KOPT-K1 (cell line): ENCODE measurements at regions not wholly inside any gene's neighbourhood (a gene's known extent, or its start where the extent isn't known, plus 50 kb on each side); places are given as distances from the start of the nearest gene placed in this dataset.

ENCODE experiments used
- H3K27ac ChIP-seq: fragments of 200-600 bp; sonication (generic); 2 replicates; pipeline ENCODE4 v1.5.1; 2016; ENCODE audit warnings: antibody characterized with exemption, mild to moderate bottlenecking, low read depth, low read length; ENCODE audit not compliant: poor library complexity, severe bottlenecking
- H3K36me3 ChIP-seq: fragments of 200-600 bp; sonication (generic); 2 replicates; pipeline ENCODE4 v1.5.1; 2017; ENCODE audit warnings: antibody characterized with exemption, mild to moderate bottlenecking, low read length, moderate library complexity; ENCODE audit not compliant: insufficient read depth
- H3K9me3 ChIP-seq: fragments of 200-600 bp; sonication (generic); 2 replicates; pipeline ENCODE4 v1.5.1; 2017; ENCODE audit warnings: antibody characterized with exemption, low read length, mild to moderate bottlenecking; ENCODE audit not compliant: insufficient read depth, poor library complexity, severe bottlenecking

DNA sequence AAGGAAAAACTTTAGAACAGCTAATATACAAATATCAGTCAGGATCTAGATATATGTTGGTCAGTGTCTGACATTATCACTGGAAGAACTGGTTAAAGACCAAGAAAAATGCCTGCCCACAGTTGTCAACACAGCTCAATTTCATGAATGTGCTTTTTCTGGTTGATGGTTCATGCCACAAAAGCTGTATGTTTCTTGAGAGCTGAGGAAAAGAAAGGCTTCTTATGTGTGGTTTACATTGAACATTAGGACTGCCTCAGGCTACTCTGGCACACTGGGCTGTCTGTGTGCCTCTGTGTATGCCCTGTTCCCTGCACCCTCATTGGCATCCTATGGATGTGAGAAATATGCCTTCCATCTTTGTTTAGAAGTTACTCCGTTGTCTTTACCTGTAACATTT is 218.8 kb upstream of the RGS6 start:
- H3K9me3 ChIP-seq: no peaks in the 10 kb centered on the region
- H3K36me3 ChIP-seq: peaks cover 20% of the 10 kb centered on the region
- H3K27ac ChIP-seq: no peak overlapping the region

DNA sequence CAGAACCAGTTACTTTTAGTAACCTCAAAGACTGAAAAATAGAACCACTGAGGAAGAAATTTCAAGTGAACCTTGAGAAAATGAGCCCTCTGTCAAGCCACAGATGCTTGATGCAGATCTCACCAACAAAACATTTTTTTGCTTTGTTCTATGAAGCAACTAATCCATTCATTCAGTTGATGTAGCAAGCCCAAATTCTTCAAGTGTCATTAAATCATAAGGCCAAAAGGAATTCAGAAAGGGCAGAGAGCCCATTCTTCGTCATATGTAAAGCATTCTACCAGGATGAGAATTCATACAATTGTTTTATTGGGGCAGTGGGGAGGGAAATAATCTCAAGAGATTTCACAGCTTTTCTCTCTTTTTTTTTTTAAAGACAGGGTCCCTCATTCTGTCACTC is 218.0 kb upstream of the RGS6 start:
- Histone ChIP-seq H3K36me3 (peaks cover 18% of the 10 kb centered on the region), H3K27ac (no peak overlapping the region), H3K9me3 (no peaks in the 10 kb centered on the region)

DNA sequence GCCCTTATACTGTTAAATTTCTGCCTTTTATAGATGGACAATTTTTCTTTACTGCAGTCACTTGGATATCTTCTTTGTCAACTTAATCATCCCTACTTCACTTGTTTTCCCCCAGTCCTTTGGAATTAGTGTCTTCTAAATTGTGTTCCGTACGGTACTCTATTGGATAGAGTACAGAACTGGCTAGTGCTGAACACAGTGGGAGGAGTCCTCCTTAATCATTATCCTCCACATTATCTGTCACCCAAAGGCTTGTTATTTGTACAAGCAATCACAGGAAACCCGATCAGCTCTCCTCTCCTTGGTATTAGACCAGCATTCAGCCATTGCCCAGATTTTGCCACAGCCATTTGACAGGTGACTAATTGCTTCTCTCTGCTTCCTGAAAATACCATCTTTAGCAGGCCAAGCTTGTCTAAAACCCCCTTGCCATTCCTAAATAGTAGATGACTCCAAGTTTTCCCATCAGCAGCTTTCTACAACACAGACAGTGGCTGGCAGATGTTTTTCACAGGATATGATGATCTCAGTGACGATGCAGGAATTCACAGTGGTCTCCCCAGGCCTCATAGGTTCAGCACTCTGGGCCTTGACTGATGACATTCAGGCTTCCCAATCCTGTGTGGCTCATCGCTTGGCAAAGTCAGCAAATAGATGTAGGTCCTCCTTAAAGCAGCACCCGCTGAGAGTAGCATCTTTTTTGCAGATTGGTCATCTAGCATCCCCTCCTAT is 216.0 kb upstream of the RGS6 start:
- Histone ChIP-seq H3K27ac (no peak overlapping the region), H3K9me3 (no peaks in the 10 kb centered on the region), H3K36me3 (peaks cover 6% of the 10 kb centered on the region; the same call in 1 of the 2 replicates)

DNA sequence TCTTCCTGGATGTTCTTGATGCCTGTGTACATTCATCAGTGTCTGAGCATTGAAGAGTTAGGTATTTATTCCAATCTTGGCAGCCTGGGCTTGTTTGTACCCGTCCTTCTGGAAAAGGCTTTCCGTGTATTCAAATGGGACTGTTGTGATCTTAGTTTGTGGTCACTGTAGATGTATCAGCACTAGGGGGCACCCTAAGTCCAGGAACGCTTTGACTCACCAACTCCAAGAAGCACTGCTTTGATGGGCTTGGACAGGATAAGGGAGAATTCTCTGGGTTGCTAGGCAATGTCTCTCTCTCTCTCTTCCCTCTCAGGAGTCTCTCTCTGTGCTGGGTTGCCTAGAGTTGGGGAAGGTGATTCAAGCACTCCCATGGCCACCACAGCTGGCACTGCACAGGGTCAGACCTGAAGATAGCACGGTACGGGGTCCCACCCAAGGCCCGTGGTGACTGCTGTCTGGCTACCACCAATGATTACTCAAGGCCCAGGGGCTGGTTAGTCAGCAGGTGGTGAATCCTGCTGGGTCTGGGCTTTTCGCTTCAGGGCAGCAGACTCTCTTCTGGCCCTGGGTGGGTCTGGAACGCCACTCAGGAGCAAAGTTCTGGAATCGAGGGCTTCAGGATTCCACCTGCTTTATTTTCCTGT is 211.1 kb upstream of the RGS6 start:
- Histone ChIP-seq H3K36me3 (peaks cover 22% of the 10 kb centered on the region), H3K27ac (no peak overlapping the region), H3K9me3 (no peaks in the 10 kb centered on the region)

DNA sequence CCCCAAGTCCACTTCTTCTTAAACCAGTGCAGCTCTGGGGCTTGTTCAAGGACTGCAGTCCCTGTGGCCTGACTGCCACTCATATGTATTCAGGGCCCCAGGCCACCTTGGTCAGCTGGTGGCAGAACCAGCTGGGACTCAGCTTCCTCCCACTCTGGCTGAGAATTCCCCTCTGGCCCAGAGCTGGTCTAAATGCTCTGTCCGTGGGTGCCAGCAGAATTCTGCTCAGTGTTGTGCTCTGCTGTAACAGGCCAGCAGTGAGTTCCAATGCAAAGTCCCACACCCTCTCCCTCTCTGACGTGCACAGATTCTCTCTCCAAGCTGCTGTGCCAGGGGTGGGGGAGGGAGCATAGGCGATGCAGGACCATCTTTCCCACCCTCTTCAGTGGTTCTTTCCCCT is 210.4 kb upstream of the RGS6 start:
- H3K36me3 ChIP-seq: peaks cover 21% of the 10 kb centered on the region
- no peak overlapping the region for H3K27ac ChIP-seq
- no peaks in the 10 kb centered on the region for H3K9me3 ChIP-seq

DNA sequence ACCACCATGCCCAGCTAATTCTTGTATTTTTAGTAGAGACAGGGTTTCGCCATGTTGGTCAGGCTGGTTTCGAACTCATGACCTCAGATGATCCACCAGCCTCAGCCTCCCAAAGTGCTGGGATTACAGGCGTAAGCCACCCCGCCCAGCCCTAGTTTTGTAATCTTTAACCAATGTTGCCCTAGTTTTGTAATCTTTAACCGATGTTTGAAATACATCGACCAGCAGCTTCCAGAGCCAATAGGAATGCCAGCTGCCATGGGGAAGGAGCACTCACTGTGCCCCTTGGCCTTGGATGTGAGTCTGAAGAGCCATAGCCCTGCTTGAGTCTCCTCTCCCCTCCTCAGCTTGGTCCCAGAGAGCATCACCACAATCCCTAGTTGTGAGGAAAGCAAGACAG is 209.3 kb upstream of the RGS6 start:
- Histone ChIP-seq H3K36me3 (peaks cover 21% of the 10 kb centered on the region), H3K9me3 (no peaks in the 10 kb centered on the region), H3K27ac (no peak overlapping the region)

DNA sequence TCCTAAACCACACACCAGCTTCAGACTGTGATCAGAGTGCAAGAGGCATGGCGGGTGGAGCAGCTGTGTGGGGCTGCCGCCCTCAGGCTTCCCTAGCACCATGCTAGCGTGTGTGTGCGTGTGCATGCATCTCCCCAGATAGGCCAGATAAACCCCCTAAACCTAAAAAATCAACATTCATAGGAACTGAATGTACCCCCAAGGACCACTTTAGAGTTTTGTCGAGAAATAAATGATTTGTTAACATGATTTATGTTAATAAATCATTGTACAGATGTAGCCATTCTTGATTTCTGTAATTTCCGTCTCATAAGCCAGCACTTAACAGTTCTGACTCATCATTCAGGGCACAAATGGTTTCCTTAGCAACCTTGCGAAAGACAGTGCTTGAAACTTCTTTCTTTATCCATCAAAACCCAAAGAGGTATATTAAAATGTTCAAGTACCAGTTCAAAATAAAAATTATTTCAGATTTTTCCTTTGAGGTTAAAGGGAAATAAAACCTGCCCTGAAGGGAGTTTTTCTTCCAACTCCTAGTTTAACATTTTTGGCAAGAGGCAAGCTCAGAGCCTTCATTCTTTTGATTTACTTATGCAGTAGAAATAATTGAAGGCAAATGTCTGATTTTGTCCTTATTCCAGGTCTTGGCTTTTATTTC is 206.2 kb upstream of the RGS6 start:
- H3K27ac ChIP-seq: no peak overlapping the region

DNA sequence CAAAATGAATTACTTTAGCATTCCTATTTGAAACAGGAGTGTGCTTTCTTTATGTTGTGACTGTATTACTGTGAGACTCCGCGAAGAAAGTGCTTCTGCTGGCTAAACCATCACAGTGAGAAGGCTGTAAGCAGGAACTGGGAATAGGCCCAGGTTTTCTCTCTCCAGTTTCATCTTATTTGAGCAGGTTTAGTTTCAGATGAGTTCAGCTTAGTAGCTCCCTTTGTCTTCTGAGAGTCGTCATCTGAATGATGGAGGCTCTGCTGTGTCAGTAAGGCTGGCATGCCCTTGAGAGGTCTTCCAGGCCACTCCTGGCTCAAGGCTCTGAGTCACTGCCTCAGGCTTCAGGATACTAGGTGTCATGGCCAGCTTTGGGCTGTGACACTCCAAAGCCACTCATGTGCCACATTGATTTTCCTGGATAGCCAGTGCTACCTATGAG is 205.6 kb upstream of the RGS6 start:
- Histone ChIP-seq H3K36me3 (peaks cover 39% of the 10 kb centered on the region), H3K9me3 (no peaks in the 10 kb centered on the region), H3K27ac (no peak overlapping the region)

More for the DNA sequence above, 206.2 kb upstream of the RGS6 start:
- peaks cover 34% of the 10 kb centered on the region for H3K36me3 ChIP-seq
- H3K9me3 ChIP-seq: no peaks in the 10 kb centered on the region

DNA sequence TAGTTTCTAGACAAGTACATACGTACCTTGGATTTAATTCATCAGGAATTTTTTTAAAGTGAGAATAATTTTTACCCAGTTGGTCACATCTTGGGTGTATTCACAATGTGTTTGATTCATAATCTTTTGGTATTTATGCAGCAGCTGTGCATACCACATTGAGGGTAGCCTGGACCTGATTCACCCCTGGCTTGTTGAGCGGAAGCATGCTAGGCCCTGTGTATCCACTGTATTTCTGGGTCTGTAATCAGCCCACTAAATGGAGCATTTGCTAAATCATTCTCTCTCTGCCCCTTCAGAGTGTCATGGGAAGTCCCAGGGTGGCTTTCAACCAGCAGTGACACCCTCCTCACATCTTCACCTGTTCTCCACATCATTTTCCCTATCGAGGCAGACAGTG is 203.8 kb upstream of the RGS6 start:
- peaks cover 51% of the 10 kb centered on the region for H3K36me3 ChIP-seq
- H3K27ac ChIP-seq: no peak overlapping the region
- H3K9me3 ChIP-seq: no peaks in the 10 kb centered on the region

DNA sequence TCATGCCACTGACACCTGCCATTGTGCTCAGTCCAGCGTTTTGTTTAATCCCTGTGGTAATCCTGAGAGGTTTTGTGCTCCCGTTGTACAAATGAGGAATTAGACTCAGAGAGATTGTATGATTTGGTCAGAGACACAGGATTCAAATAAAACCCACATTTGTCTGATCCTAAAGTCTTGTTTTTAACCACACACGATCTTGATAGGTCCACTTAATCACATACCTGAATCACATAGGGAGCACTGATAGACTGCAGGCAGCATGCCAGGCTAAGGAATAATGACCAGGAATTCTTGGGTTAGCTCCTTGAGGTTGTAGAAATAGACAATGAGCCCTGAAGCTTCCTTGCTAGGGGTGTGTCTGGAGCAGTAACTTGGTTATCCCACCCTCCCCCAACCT is 202.6 kb upstream of the RGS6 start:
- Histone ChIP-seq H3K9me3 (no peaks in the 10 kb centered on the region), H3K27ac (no peak overlapping the region), H3K36me3 (peaks cover 60% of the 10 kb centered on the region)

DNA sequence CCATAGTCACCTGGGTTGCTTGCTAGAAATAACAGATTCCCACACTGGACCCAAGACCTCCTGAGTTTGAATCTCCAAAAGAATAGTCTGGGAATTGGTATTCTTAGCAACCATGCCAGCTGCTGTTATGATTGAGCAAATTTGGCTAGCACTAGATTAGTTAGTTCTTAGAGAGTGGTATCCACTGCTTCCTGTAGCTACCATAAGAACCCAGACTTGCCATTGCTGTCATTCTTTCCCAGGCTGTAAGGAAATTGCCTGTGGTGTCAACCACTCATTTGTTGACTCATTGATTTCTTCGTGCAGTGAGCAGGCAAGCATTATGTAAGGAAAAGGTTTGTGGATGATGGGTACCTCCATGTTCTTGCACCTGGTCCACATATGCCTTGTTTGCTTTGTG is 201.8 kb upstream of the RGS6 start:
- peaks cover 60% of the 10 kb centered on the region for H3K36me3 ChIP-seq
- H3K9me3 ChIP-seq: no peaks in the 10 kb centered on the region
- no peak overlapping the region for H3K27ac ChIP-seq

DNA sequence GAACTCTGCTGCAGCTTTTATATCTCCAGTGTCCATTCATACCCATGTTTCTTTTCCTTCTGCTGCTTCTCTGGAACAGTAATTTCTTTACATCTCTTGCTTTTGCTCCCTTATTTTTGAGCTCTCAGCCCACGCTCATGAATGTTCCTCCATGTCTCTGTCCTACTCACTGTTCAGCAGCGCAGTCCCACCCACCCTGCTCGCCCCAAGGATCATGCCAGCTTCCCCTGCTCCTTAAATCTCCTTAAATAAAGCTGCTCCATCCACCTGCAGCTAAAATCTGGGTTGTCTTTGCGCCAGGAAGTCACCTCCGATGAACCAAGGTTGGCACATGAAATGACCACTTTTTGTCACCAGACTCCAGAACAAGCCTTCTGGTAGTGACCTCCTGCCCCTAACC is 201.1 kb upstream of the RGS6 start:
- Histone ChIP-seq H3K36me3 (peaks cover 62% of the 10 kb centered on the region), H3K27ac (no peak overlapping the region), H3K9me3 (no peaks in the 10 kb centered on the region)

DNA sequence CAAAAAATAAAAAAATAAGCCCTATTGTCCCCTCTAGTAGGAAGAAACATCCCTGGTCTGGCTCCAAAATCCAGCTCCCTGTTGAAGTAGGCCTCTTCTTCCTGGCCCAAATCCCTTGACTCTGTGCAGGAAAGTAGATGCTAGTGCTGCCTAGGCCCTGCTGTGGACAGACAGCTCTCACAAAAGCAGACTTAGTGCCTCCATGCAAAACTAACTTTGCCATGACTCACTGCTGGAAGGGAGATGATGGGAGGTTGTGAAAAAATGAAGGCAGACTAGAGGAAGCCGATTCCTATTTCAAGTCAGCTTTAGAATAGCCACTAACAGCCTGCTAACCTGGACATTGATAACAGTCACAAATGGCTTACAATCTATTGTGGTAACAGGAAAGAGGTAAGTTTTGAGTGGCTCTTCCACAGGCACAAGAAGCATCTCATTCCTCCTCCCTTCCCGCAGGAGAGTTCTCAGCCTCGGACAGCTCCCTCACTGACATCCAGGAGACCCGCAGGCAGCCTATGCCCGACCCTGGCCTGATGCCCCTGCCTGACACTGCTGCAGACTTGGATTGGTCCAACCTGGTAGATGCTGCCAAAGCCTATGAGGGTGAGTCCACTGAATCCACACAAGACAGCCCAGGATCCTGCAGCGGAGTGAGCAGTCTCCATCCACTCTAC is 198.9 kb upstream of the RGS6 start:
- peaks cover 77% of the 10 kb centered on the region for H3K36me3 ChIP-seq
- no peaks in the 10 kb centered on the region for H3K9me3 ChIP-seq
- H3K27ac ChIP-seq: no peak overlapping the region

DNA sequence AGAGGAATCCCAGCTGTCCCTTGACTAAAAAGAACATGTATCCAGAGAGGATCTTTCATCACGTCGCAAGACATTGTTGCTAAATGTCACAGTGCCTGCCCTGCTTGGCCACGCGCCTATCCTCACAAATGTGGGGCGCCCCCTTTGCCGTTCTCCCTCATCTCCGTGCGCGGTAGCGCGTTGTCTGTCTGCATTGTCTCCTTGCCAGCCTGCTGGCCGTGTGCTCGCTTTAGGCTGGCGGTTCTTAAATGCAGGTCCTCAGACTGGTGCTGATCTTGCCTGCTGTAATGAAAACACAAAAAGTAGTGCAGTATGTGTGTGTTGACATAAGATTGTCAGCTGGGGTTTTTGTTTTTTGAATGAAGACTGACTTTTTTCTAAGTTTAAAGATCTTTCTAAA is 198.2 kb upstream of the RGS6 start:
- Histone ChIP-seq H3K9me3 (no peaks in the 10 kb centered on the region), H3K27ac (no peak overlapping the region), H3K36me3 (peaks cover 84% of the 10 kb centered on the region)

DNA sequence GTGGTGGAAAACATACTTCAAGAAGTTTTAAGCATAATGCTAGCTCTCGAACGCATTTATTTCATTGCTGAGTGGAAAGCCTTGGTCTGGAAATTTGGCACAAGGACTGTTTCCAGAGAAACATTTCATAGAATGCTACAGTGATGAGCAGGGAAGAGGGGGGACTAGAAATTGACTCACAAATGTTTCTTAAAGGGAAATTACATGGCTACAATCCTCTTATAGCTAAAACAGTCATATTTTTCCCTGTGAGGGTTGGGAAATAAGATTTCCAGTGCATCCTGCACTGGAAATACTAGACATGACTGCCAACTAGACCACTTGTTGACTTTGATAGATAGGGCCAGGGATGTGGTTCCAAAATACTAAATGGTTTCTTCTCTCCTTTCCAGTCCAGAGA is 197.3 kb upstream of the RGS6 start:
- Histone ChIP-seq H3K36me3 (peaks cover 84% of the 10 kb centered on the region), H3K9me3 (no peaks in the 10 kb centered on the region), H3K27ac (no peak overlapping the region)
